IMR-90 (cell line): ENCODE measurements at regions not wholly inside any gene's neighbourhood (a gene's known extent, or its start where the extent isn't known, plus 50 kb on each side); places are given as distances from the start of the nearest gene placed in this dataset.

ENCODE experiments used
- ATAC-seq: fragments of 200-7000 bp; cut with Tn5 transposase; 2 replicates; pipeline ENCODE4 v1.9.1; 2020; ENCODE audit warnings: low read depth, mild to moderate bottlenecking, moderate library complexity
- BruUV-seq: library from RNA; stranded (reverse); fragments of 400-500 nt; replicated peaks from 2 replicates; lab custom pipeline; 2021; lab: Mats Ljungman, UMichigan
- CTCF ChIA-PET: fragments of 300-600 bp; formaldehyde crosslinking; extraction: SDS; loops from one replicate; lab custom pipeline; 2021; ENCODE audit warnings: antibody characterized with exemption; lab: Yijun Ruan, JAX
- POLR2A ChIA-PET: fragments of 300-600 bp; sonication (Branson Sonifier 250); formaldehyde crosslinking; loops from one replicate; lab custom pipeline; 2022; ENCODE audit warnings: antibody characterized with exemption; ENCODE audit not compliant: unreplicated experiment; lab: Charles Lee
- DNase-seq: peaks from one replicate; pipeline ENCODE4 v3.0.0; 2013
- H2AFZ ChIP-seq: replicated peaks from 2 replicates; pipeline ENCODE3; 2013; ENCODE audit warnings: low read length, mild to moderate bottlenecking; ENCODE audit not compliant: poor library complexity
- H2AK5ac ChIP-seq: 2 replicates; pipeline ENCODE4 v1.6.1; 2013; ENCODE audit warnings: low read depth, low read length, inconsistent platforms
- H2AK9ac ChIP-seq: replicated peaks from 2 replicates; pipeline ENCODE3; 2013; ENCODE audit warnings: mild to moderate bottlenecking, low read depth, low read length, moderate library complexity; ENCODE audit not compliant: poor library complexity
- H2BK120ac ChIP-seq: 2 replicates; pipeline ENCODE4 v1.6.1; 2013; ENCODE audit warnings: low read depth, low read length, inconsistent platforms
- H2BK15ac ChIP-seq: 3 replicates; pipeline ENCODE4 v1.6.1; 2013; ENCODE audit warnings: low read depth, low read length, inconsistent platforms
- H2BK20ac ChIP-seq: 2 replicates; pipeline ENCODE4 v1.6.1; 2013; ENCODE audit warnings: low read depth, mild to moderate bottlenecking, inconsistent platforms, low read length, moderate library complexity
- H2BK5ac ChIP-seq: 2 replicates; pipeline ENCODE4 v1.6.1; 2013; ENCODE audit warnings: mild to moderate bottlenecking, low read depth, low read length, inconsistent platforms; ENCODE audit not compliant: poor library complexity, severe bottlenecking
- H3K14ac ChIP-seq: replicated peaks from 2 replicates; pipeline ENCODE4 v1.6.1; 2013; ENCODE audit warnings: low read depth, low read length, inconsistent platforms
- H3K18ac ChIP-seq: 2 replicates; pipeline ENCODE4 v1.6.1; 2013; ENCODE audit warnings: low read depth, low read length, control low read depth
- H3K23ac ChIP-seq: 2 replicates; pipeline ENCODE4 v1.6.1; 2013; ENCODE audit warnings: low read depth, low read length, inconsistent platforms
- H3K27ac ChIP-seq: 2 replicates; pipeline ENCODE4 v1.5.1; 2013; ENCODE audit warnings: mild to moderate bottlenecking, control low read depth, low read length; ENCODE audit not compliant: insufficient read depth
- H3K27me3 ChIP-seq: 2 replicates; pipeline ENCODE4 v1.6.1; 2013; ENCODE audit warnings: low read length; ENCODE audit not compliant: control insufficient read depth, insufficient read depth
- H3K36me3 ChIP-seq: 2 replicates; pipeline ENCODE4 v1.6.1; 2013; ENCODE audit warnings: low read length, mixed read lengths; ENCODE audit not compliant: control insufficient read depth, insufficient read depth
- H3K4ac ChIP-seq: 2 replicates; pipeline ENCODE4 v1.6.1; 2013; ENCODE audit warnings: low read depth, low read length, inconsistent platforms
- H3K4me1 ChIP-seq: 2 replicates; pipeline ENCODE4 v1.6.1; 2013; ENCODE audit warnings: low read length, mixed read lengths; ENCODE audit not compliant: control insufficient read depth, insufficient read depth
- H3K4me2 ChIP-seq: 2 replicates; pipeline ENCODE4 v1.6.1; 2013; ENCODE audit warnings: low read depth, mild to moderate bottlenecking, control low read depth, low read length, moderate library complexity
- H3K4me3 ChIP-seq: 2 replicates; pipeline ENCODE4 v1.5.1; 2013; ENCODE audit warnings: low read depth, mild to moderate bottlenecking, control low read depth, low read length, moderate library complexity; ENCODE audit not compliant: insufficient read depth
- H3K56ac ChIP-seq: 2 replicates; pipeline ENCODE4 v1.6.1; 2013; ENCODE audit warnings: low read length, inconsistent platforms; ENCODE audit not compliant: insufficient read depth; ENCODE audit errors: extremely low read depth
- H3K79me1 ChIP-seq, 2 experiments: 2 replicates each; pipeline ENCODE4 v1.6.1; 2013; ENCODE audit warnings: low read length in 2 of 2, inconsistent platforms in 1 of 2, low read depth in 1 of 2
- H3K9ac ChIP-seq: 2 replicates; pipeline ENCODE4 v1.6.1; 2013; ENCODE audit warnings: low read depth, low read length, control low read depth
- H3K9me1 ChIP-seq: 2 replicates; pipeline ENCODE4 v1.6.1; 2013; ENCODE audit warnings: low read length, inconsistent platforms; ENCODE audit not compliant: insufficient read depth
- H3K9me3 ChIP-seq: 2 replicates; pipeline ENCODE4 v1.6.1; 2013; ENCODE audit warnings: low read length; ENCODE audit not compliant: control insufficient read depth, insufficient read depth
- H4K20me1 ChIP-seq: 2 replicates; pipeline ENCODE4 v1.6.1; 2013; ENCODE audit warnings: low read length, inconsistent platforms; ENCODE audit not compliant: insufficient read depth
- H4K5ac ChIP-seq: 2 replicates; pipeline ENCODE4 v1.6.1; 2013; ENCODE audit warnings: mild to moderate bottlenecking, low read depth, low read length, control low read depth
- H4K8ac ChIP-seq, 2 experiments: 2 replicates each; pipeline ENCODE4 v1.6.1; 2013; ENCODE audit warnings: low read depth in 2 of 2, low read length in 2 of 2, control low read depth in 1 of 2, inconsistent platforms in 1 of 2
- H4K91ac ChIP-seq: 2 replicates; pipeline ENCODE4 v1.6.1; 2013; ENCODE audit warnings: low read depth, low read length, inconsistent platforms; ENCODE audit not compliant: insufficient read depth
- CEBPB ChIP-seq: IDR thresholded peaks from 2 replicates; pipeline ENCODE4 v1.6.1; 2012; ENCODE audit warnings: low read depth, low read length, improper control_type of control experiment
- CHD1 ChIP-seq: IDR thresholded peaks from 2 replicates; pipeline ENCODE4 v1.6.1; 2012; ENCODE audit warnings: low read depth, low read length, improper control_type of control experiment
- FOS ChIP-seq: fragments of 150-350 bp; IDR thresholded peaks from 2 replicates; pipeline ENCODE4 v1.6.1; 2016; ENCODE audit warnings: low read depth, low read length
- MAFK ChIP-seq: IDR thresholded peaks from 2 replicates; pipeline ENCODE4 v1.6.1; 2012; ENCODE audit warnings: low read depth, low read length, improper control_type of control experiment
- MAZ ChIP-seq: IDR thresholded peaks from 2 replicates; pipeline ENCODE4 v1.6.1; 2012; ENCODE audit warnings: low read depth, mild to moderate bottlenecking, low read length, improper control_type of control experiment, moderate library complexity, borderline replicate concordance
- MXI1 ChIP-seq: IDR thresholded peaks from 2 replicates; pipeline ENCODE4 v1.6.1; 2012; ENCODE audit warnings: low read depth, mild to moderate bottlenecking, low read length, moderate library complexity, borderline replicate concordance
- NFE2L2 ChIP-seq: fragments of 150-350 bp; IDR thresholded peaks from 2 replicates; pipeline ENCODE4 v1.6.1; 2016; ENCODE audit warnings: low read depth, mild to moderate bottlenecking, low read length
- POLR2A ChIP-seq: IDR thresholded peaks from 2 replicates; pipeline ENCODE4 v1.6.1; 2012; ENCODE audit warnings: mild to moderate bottlenecking, low read depth, low read length
- RAD21 ChIP-seq: IDR thresholded peaks from 2 replicates; pipeline ENCODE4 v1.6.1; 2012; ENCODE audit warnings: low read length, improper control_type of control experiment
- RCOR1 ChIP-seq: IDR thresholded peaks from 2 replicates; pipeline ENCODE4 v1.6.1; 2012; ENCODE audit warnings: mild to moderate bottlenecking, low read length, improper control_type of control experiment; ENCODE audit not compliant: insufficient replicate concordance
- RFX5 ChIP-seq: IDR thresholded peaks from 2 replicates; pipeline ENCODE4 v1.8.0; 2012; ENCODE audit warnings: low read depth, mild to moderate bottlenecking, low read length, moderate library complexity
- SMC3 ChIP-seq: fragments of 150-350 bp; IDR thresholded peaks from 2 replicates; pipeline ENCODE4 v1.6.1; 2016; ENCODE audit warnings: low read depth, mild to moderate bottlenecking, antibody characterized with exemption, low read length, moderate library complexity
- WGBS, 2 experiments: methylation state at CpG; one replicate each; pipeline versions ENCODE4 v1.1.5 to v1.1.7; 2013; ENCODE audit warnings: missing lambda C conversion rate in 2 of 2; ENCODE audit not compliant: insufficient read length in 1 of 2; ENCODE audit errors: extremely low coverage in 2 of 2; 5-methylcytosine and 5-hydroxymethylcytosine counted together
- dilution Hi-C: fragments of 300-500 bp; cut with HindIII; formaldehyde crosslinking; loops from one replicate; pipeline ENCODE4 v1.14.3; 2018; ENCODE audit warnings: low sequenced_read_pairs; ENCODE audit not compliant: unreplicated experiment
- in situ Hi-C: fragments of 300-500 bp; cut with MboI; formaldehyde crosslinking; loops from 3 replicates; pipeline ENCODE4 v1.14.3; 2019; ENCODE audit warnings: low sequenced_read_pairs, inconsistent platforms, mixed read lengths
- intact Hi-C: fragments of 100-400 bp; cut with micrococcal nuclease; formaldehyde crosslinking; loops from 2 replicates; pipeline ENCODE4 v1.10.0; 2022
- TF ChIP-seq, protein P1 (sequence below): conservative IDR thresholded peaks from 2 replicates; pipeline ENCODE4 v1.5.1; 2012; ENCODE audit warnings: mild to moderate bottlenecking, low read depth, low read length, improper control_type of control experiment
- TF ChIP-seq, protein P2 (sequence below): fragments of 150-350 bp; IDR thresholded peaks from 2 replicates; pipeline ENCODE4 v1.6.1; 2016; ENCODE audit warnings: low read depth, mild to moderate bottlenecking, low read length, moderate library complexity, borderline replicate concordance
- TF ChIP-seq, protein P3 (sequence below): fragments of 150-350 bp; IDR thresholded peaks from 2 replicates; pipeline ENCODE4 v1.6.1; 2017; ENCODE audit warnings: mild to moderate bottlenecking, antibody characterized with exemption, low read length, low read depth

DNA sequence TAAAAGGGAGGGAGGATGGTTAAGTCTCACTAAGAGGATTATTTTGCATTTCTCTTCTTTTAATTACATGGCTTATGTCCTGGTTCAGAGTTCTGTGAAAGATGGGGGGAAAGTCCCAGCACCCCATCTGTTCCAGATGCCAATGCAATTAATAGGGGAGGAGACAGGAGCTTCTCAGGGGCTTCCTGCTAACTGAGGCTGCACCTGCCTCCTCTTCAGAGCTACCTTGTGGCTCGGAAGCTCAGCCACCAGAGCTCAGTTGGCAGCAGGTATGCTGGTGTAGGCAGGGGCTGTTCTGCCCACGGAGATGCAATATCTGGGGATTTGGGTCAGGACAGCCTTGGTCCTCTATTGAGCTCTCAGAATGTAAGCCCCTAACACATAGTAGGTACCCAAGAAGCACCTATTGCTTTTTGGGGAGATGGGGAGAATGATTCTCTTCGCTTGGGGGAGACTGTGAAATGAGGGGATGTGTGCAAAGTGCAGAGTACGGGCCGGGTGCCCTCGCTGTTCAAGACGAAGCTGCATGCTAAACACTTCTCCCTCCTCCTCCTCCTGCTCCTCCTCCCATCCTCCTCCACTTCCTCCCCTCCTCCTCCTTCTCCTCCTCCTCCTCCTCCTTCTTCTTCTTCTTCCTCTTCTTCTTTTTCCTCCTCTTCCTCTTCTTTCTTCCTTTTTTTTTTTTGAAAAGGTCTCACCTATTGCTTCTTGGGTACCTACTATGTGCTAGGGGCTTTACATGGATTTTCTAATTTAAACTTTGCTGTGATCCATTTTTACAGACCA, 279.0 kb downstream of the PTPRU start:
- Histone ChIP-seq H4K5ac (no peak overlapping the region), H2AK9ac (no peak overlapping the region), H3K9me1 (no peaks in the 10 kb centered on the region), H3K79me1 (no peaks in the 10 kb centered on the region), H3K4ac (no peak overlapping the region), H3K56ac (no peak overlapping the region), H3K27me3 (peaks cover 12% of the 10 kb centered on the region), H3K18ac (no peak overlapping the region), H2BK20ac (no peak overlapping the region), H2AFZ (no peak overlapping the region), H2BK120ac (no peak overlapping the region), H3K4me2 (no peak overlapping the region), H4K20me1 (no peaks in the 10 kb centered on the region), H3K14ac (no peak overlapping the region), H3K36me3 (no peaks in the 10 kb centered on the region), H2AK5ac (no peak overlapping the region), H2BK15ac (no peak overlapping the region), H3K9me3 (no peaks in the 10 kb centered on the region), H3K4me1 (no peaks in the 10 kb centered on the region), H2BK5ac (no peak overlapping the region), H3K27ac (no peak overlapping the region), H3K4me3 (no peak overlapping the region), H4K8ac (no peak overlapping the region), H4K91ac (no peak overlapping the region), H3K23ac (no peak overlapping the region), H3K9ac (no peak overlapping the region)
- dilution Hi-C loops (no loop called here), intact Hi-C loops (loop anchor here (10.0 kb wide), 1 partner anchor 569 kb away; no protein-coding TSS in a partner anchor), in situ Hi-C loops (loop anchor here (25.0 kb wide), 1 partner anchor 597 kb away; no protein-coding TSS in a partner anchor)
- ChIA-PET POLR2A (no interaction called here), CTCF (interaction anchor here (0.8 to 1.0 kb wide), 2 partner anchors 188 to 220 kb away, joined by 3 read pairs; no protein-coding TSS in a partner anchor)
- DNase-seq (no peak), ATAC-seq (no peak)
- no CpG with 5 or more reads among the region's 7 CpGs for WGBS, 2 experiments
- no TSS peak for BruUV-seq
- TF ChIP-seq POLR2A (no peak), MAZ (no peak), MXI1 (no peak), SMC3 (no peak), RFX5 (no peak), FOS (no peak), RAD21 (no peak), NFE2L2 (no peak), MAFK (no peak), CHD1 (no peak), CEBPB (no peak), RCOR1 (no peak)
- TF ChIP-seq, protein P1, sequence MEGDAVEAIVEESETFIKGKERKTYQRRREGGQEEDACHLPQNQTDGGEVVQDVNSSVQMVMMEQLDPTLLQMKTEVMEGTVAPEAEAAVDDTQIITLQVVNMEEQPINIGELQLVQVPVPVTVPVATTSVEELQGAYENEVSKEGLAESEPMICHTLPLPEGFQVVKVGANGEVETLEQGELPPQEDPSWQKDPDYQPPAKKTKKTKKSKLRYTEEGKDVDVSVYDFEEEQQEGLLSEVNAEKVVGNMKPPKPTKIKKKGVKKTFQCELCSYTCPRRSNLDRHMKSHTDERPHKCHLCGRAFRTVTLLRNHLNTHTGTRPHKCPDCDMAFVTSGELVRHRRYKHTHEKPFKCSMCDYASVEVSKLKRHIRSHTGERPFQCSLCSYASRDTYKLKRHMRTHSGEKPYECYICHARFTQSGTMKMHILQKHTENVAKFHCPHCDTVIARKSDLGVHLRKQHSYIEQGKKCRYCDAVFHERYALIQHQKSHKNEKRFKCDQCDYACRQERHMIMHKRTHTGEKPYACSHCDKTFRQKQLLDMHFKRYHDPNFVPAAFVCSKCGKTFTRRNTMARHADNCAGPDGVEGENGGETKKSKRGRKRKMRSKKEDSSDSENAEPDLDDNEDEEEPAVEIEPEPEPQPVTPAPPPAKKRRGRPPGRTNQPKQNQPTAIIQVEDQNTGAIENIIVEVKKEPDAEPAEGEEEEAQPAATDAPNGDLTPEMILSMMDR: no peak
- TF ChIP-seq, protein P2, sequence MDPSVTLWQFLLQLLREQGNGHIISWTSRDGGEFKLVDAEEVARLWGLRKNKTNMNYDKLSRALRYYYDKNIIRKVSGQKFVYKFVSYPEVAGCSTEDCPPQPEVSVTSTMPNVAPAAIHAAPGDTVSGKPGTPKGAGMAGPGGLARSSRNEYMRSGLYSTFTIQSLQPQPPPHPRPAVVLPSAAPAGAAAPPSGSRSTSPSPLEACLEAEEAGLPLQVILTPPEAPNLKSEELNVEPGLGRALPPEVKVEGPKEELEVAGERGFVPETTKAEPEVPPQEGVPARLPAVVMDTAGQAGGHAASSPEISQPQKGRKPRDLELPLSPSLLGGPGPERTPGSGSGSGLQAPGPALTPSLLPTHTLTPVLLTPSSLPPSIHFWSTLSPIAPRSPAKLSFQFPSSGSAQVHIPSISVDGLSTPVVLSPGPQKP: no peak
- TF ChIP-seq, protein P3, sequence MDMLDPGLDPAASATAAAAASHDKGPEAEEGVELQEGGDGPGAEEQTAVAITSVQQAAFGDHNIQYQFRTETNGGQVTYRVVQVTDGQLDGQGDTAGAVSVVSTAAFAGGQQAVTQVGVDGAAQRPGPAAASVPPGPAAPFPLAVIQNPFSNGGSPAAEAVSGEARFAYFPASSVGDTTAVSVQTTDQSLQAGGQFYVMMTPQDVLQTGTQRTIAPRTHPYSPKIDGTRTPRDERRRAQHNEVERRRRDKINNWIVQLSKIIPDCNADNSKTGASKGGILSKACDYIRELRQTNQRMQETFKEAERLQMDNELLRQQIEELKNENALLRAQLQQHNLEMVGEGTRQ: no peak
